Activated T-cell treated with anti-CD3 and anti-CD28 coated beads, Interleukin-2, amount 50 U/mL, for 24 hours (primary cell): ENCODE measurements at regions not wholly inside any gene's neighbourhood (a gene's known extent, or its start where the extent isn't known, plus 50 kb on each side); places are given as distances from the start of the nearest gene placed in this dataset.

Experiments used
- DNase-seq: peaks from one replicate; pipeline ENCODE4 v3.0.0-alpha.2; 2020
- H3K27ac Mint-ChIP-seq: 2 replicates; pipeline ENCODE4 v1.8.0; 2020; ENCODE audit warnings: mild to moderate bottlenecking, mixed read lengths
- H3K27me3 Mint-ChIP-seq: 2 replicates; pipeline ENCODE4 v1.8.0; 2020; ENCODE audit warnings: mixed read lengths
- H3K36me3 Mint-ChIP-seq: 2 replicates; pipeline ENCODE4 v1.8.0; 2020; ENCODE audit warnings: low read depth, mixed read lengths
- H3K4me1 Mint-ChIP-seq: 2 replicates; pipeline ENCODE4 v1.8.0; 2020; ENCODE audit warnings: low read depth, mixed read lengths
- H3K4me3 Mint-ChIP-seq: 2 replicates; pipeline ENCODE4 v1.8.0; 2020; ENCODE audit warnings: mild to moderate bottlenecking, moderate library complexity, mixed read lengths
- H3K9me3 Mint-ChIP-seq: 2 replicates; pipeline ENCODE4 v1.8.0; 2020; ENCODE audit warnings: mixed read lengths

DNA sequence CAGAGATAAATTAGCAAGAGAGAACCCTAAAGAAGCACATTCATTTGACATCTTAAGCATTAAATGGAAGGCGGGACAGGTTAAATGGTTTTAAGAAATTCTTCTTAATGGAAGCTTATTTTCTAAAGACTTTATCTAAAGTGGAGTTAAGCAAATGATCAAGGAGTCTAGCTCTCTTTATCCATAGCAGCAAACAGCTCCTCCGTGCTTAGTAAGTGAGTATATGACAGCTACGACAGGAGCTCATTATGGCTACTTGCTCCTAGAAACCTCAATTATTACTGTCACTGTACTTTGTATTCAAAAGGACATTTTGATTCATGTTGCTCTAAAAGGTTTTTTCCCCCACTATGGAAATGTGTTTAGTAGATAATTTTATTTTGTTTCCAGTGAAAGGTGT is 444.9 kb downstream of the TMX3 start:
- Mint-ChIP-seq H3K9me3 (no peaks in the 10 kb centered on the region), H3K4me1 (no peaks in the 10 kb centered on the region), H3K36me3 (no peaks in the 10 kb centered on the region), H3K4me3 (no peak overlapping the region), H3K27ac (no peak overlapping the region), H3K27me3 (no peaks in the 10 kb centered on the region)
- DNase-seq = no peak

DNA sequence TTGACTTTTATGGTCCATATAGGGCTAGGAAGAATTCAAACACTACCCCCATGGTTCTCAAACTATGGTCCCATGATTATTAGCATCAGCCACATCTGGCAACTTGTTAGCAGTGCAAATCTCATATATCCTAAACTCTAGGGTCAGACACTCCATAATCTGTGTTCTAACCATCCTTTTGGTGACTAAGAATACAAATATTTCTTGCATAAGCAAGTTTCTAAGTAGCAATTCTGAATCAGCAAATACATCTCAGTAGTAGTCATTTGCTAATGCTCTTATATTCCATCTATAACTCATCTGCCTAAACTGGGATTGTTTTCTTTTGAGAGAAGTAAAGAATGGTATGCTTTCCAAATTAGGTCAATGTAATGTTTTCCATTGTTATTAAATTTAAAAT is 447.3 kb downstream of the TMX3 start:
- no peaks in the 10 kb centered on the region for H3K4me1 Mint-ChIP-seq
- no peaks in the 10 kb centered on the region for H3K27me3 Mint-ChIP-seq
- no peak overlapping the region for H3K4me3 Mint-ChIP-seq
- H3K27ac Mint-ChIP-seq = no peak overlapping the region
- no peaks in the 10 kb centered on the region for H3K9me3 Mint-ChIP-seq
- DNase-seq = no peak
- H3K36me3 Mint-ChIP-seq = no peaks in the 10 kb centered on the region

DNA sequence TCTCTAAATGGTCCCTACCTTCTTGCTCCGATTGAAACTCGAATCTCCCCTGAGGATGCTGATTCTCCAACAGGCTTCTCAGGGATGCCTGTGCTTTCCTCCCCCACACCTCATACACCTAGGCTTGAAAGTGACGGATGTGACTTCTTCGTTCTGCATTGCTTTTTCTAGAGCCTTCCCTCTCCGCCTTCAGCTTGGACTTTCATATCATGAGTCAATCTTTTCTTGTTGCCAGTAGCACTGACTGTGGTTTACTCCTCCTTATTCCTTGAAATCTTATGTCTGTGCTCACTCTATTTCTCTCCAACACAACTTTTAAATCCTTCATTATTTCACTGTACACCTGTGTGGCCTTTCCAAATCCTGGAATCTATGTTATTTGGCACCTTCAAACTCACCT is 451.4 kb downstream of the TMX3 start:
- H3K4me1 Mint-ChIP-seq = no peaks in the 10 kb centered on the region
- no peak for DNase-seq
- no peaks in the 10 kb centered on the region for H3K27me3 Mint-ChIP-seq
- no peaks in the 10 kb centered on the region for H3K9me3 Mint-ChIP-seq
- H3K27ac Mint-ChIP-seq = no peak overlapping the region
- H3K4me3 Mint-ChIP-seq = no peak overlapping the region
- no peaks in the 10 kb centered on the region for H3K36me3 Mint-ChIP-seq

DNA sequence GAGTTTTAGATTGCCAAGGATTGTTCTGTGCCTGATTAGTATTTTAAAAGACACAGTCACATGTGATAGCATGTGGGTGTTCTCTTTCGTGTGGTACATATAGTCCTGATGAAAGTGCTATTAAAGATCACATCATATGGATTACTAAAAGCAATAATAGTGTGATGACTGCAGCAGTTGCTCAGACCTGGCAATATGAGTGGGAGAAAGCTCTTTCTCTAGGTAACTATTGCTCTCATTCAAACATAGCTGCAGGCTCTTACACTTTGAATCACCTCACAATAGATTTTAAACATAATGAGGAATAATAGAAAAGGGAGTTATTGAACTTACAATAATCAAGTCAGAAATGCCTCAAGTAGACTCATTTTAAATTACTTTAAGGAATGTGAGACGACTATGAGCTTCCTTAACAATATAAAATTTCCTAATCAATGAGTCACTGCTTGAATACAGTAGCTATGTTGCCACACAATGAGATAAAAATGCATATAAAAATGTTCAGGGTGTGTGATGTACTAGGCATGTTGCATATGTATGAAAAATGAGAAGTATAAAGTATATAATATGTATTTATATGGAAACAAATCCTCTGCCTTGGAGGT is 452.1 kb downstream of the TMX3 start:
- DNase-seq = no peak
- H3K27me3 Mint-ChIP-seq = no peaks in the 10 kb centered on the region
- H3K9me3 Mint-ChIP-seq = no peaks in the 10 kb centered on the region
- H3K27ac Mint-ChIP-seq = no peak overlapping the region
- no peaks in the 10 kb centered on the region for H3K36me3 Mint-ChIP-seq
- no peak overlapping the region for H3K4me3 Mint-ChIP-seq
- no peaks in the 10 kb centered on the region for H3K4me1 Mint-ChIP-seq

DNA sequence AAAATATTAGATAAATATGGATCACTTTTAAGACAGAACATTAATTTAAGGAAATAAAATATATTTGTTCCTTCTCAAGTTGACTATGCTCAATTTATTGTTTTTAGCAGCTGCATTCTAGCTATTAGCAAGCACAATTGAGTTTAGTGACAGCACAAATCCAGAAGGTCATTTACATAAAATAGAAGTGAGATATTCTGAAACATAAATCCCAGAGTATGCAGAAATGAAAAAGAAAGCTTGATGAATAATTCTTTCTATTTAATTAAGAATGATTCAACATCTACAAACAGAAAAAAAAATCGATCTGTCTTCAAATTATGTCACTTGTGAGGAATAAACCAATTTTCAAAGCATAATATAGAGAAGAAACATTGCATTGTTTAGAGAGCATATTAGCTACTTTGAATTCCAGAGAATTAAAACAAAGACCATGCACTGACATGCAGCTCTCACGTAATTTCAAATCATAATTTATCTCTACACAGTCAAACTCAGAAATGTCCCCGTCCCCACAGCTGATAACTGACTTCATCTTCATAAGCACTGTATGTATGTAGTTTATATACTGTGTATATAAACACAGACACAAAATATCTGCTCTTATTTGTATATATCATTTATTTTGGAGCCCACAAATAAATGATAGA is 458.4 kb downstream of the TMX3 start:
- Mint-ChIP-seq H3K36me3 (no peaks in the 10 kb centered on the region), H3K9me3 (peaks cover under 1% of the 10 kb centered on the region), H3K27me3 (no peaks in the 10 kb centered on the region), H3K4me3 (no peak overlapping the region), H3K27ac (no peak overlapping the region), H3K4me1 (no peaks in the 10 kb centered on the region)
- DNase-seq = no peak

DNA sequence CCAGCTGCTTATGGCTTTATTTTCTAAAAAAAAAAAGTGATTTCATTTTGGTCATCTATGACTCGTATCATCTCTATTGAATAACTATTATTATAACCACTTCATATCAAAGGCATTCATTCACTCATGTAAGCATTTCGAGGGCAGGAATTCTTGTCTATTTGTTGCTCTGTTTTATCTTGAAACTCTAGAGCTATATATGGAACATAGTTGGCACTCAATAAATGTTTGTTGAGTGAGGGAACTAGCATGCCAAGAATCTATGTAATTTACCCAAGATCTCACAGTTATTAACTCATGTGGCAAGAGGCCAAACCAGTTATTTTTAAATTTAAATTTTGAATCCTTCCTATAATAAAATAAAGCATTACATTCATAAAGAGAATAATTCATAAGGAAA is 470.1 kb downstream of the TMX3 start:
- no peaks in the 10 kb centered on the region for H3K9me3 Mint-ChIP-seq
- H3K27ac Mint-ChIP-seq = no peak overlapping the region
- no peak overlapping the region for H3K4me3 Mint-ChIP-seq
- no peaks in the 10 kb centered on the region for H3K27me3 Mint-ChIP-seq
- no peak for DNase-seq
- no peaks in the 10 kb centered on the region for H3K36me3 Mint-ChIP-seq
- no peaks in the 10 kb centered on the region for H3K4me1 Mint-ChIP-seq

DNA sequence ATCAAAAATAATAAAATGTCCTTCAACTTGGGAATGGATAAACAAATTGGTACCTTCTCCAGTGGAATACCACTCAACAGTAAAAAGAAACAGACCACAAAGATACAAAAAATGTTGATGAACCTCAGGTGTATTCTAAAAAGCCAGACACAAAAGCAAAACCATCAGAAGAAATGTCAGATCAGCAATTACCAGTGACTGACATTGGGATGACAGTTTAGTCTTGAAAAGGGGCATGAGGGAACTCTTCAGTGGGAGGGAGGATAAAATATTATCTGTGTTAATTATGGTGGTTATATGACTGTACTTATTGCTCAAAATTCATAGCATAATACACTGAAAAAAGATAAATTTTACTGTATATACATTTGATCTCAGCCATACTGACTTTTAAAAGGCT is 473.0 kb downstream of the TMX3 start:
- no peak for DNase-seq
- H3K4me1 Mint-ChIP-seq = no peaks in the 10 kb centered on the region
- no peak overlapping the region for H3K27ac Mint-ChIP-seq
- no peak overlapping the region for H3K4me3 Mint-ChIP-seq
- no peaks in the 10 kb centered on the region for H3K36me3 Mint-ChIP-seq
- peaks cover 2% of the 10 kb centered on the region for H3K9me3 Mint-ChIP-seq
- H3K27me3 Mint-ChIP-seq = no peaks in the 10 kb centered on the region

DNA sequence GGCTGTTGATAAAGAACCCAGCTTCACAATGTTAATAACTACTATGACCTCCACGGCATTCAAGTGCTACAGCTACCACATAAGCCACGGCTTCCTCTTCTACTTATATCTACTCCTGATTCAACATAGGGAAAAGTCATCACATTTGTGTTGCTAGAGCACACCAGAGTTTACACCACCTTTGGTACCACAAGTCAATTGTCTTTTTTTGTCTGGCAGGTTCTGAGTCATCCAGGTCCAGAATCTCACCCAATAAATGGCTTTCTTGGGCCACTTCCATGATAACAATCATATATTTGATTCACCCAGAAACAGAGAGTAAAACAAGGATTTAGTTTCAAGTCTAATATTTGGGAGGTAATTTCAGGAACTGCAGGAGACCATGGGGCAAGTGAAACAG is 480.2 kb downstream of the TMX3 start:
- Mint-ChIP-seq H3K36me3 (no peaks in the 10 kb centered on the region), H3K4me1 (no peaks in the 10 kb centered on the region), H3K27me3 (no peaks in the 10 kb centered on the region), H3K27ac (no peak overlapping the region), H3K4me3 (no peak overlapping the region), H3K9me3 (peaks cover 2% of the 10 kb centered on the region)
- DNase-seq = no peak

DNA sequence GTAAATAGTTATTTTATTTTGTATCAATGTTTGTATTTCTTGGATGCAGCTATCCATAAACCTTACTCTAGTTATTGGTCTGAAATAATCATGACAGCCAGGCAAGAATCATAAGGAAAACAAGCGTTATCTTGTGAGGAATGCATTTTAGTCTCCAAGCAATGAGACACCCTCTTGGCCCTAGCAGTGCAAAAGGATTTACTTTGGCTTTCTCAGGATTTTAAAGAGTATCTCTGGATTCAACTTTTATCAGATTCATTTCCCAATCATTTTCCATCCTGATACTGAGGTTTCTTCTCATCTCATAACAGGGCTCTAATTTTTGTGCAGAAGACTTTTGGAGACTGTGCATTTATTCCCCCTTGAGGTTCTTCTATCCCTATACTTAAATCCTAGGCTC is 480.8 kb downstream of the TMX3 start:
- no peak for DNase-seq
- no peak overlapping the region for H3K4me3 Mint-ChIP-seq
- H3K4me1 Mint-ChIP-seq = no peaks in the 10 kb centered on the region
- H3K36me3 Mint-ChIP-seq = no peaks in the 10 kb centered on the region
- H3K27me3 Mint-ChIP-seq = no peaks in the 10 kb centered on the region
- H3K27ac Mint-ChIP-seq = no peak overlapping the region
- peaks cover 2% of the 10 kb centered on the region for H3K9me3 Mint-ChIP-seq

DNA sequence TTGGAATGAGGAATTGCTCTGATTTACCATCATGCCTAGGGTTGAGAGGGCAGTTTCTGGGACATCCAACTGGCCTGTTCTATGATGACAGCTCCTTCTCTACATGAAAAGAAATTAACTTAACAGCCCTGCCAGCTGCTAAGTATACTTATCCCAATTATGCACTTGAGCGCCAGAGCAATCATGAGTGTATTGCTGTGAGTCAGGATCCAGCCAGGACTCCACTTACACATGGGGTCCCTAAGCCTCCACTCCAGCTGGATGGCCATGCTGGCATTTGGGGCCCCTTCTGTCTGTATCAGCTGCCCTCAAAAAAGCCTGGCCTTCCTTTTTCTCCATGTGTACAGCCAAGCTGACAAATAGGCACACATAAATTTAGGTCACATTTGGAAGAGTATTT is 481.9 kb downstream of the TMX3 start:
- H3K4me3 Mint-ChIP-seq = no peak overlapping the region
- no peaks in the 10 kb centered on the region for H3K27me3 Mint-ChIP-seq
- DNase-seq = no peak
- no peaks in the 10 kb centered on the region for H3K36me3 Mint-ChIP-seq
- no peaks in the 10 kb centered on the region for H3K9me3 Mint-ChIP-seq
- no peaks in the 10 kb centered on the region for H3K4me1 Mint-ChIP-seq
- no peak overlapping the region for H3K27ac Mint-ChIP-seq

DNA sequence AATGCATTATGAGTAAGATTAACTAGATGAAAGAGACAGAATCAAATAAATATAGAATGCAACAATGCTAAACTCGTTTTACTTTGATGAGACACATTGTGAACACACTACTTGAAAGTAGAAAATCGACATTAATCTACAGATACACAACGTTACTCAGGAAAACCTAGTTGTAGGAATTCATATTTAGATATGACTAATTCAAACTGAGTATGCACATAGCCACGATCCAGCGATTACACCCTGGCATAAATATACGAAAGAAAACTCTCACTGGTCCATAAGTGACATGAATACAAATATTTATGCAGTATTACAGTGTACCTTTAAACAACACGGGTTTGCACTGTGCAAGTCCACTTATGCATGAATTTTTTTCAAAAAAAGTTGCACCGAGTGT is 485.6 kb downstream of the TMX3 start:
- Mint-ChIP-seq H3K9me3 (no peaks in the 10 kb centered on the region), H3K4me1 (no peaks in the 10 kb centered on the region), H3K27me3 (no peaks in the 10 kb centered on the region), H3K4me3 (no peak overlapping the region), H3K27ac (no peak overlapping the region), H3K36me3 (no peaks in the 10 kb centered on the region)
- no peak for DNase-seq

DNA sequence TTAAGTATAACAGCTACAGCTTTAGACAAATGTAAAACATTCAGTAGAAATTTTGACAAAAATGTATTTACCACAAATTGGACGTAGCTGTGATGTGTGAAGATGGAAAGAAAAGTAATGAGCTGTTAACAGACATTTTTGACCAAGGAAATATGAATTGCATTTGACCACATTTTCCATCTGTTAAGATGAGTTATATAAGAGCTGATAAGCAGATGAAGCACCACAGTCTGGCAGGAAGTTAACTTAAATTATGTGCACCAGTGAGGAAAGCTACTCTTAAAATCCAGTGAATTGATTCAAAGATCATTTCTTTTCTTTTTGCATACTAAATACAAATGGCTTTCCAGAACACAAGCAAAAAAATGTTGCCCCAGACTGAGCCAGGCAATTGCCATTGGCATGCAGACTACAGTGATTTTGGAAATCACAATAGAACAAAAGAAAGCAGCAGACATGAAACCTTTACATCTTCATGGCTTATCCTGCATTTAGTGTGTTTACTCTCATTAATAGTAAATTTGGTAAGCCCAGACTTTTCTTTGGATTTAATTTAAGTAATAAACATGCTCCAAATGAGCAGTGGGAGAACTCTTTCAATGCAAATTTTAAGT is 493.7 kb downstream of the TMX3 start:
- no peak overlapping the region for H3K4me3 Mint-ChIP-seq
- no peaks in the 10 kb centered on the region for H3K27me3 Mint-ChIP-seq
- no peak for DNase-seq
- no peak overlapping the region for H3K27ac Mint-ChIP-seq
- no peaks in the 10 kb centered on the region for H3K9me3 Mint-ChIP-seq
- H3K36me3 Mint-ChIP-seq = no peaks in the 10 kb centered on the region
- H3K4me1 Mint-ChIP-seq = no peaks in the 10 kb centered on the region

DNA sequence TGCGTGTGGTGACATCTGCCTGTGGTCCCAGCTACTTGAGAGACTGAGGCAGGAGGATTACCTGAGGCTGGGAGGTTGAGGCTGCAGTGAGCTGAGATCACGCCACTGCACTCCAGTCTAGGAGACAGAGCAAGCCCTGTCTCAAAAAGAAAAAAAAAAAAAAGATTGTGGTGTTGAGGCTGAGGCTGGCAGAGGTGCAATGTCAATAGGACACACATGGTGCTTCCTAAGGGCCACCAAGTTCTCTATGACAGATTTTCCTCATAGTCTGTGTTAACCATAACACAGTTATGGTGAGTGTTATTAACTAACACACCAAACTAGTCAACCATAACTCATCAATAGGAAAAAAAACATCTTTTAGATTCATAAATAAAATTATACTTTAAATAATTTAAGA is 494.4 kb downstream of the TMX3 start:
- Mint-ChIP-seq H3K27me3 (no peaks in the 10 kb centered on the region), H3K9me3 (no peaks in the 10 kb centered on the region), H3K4me1 (no peaks in the 10 kb centered on the region), H3K27ac (no peak overlapping the region), H3K4me3 (no peak overlapping the region), H3K36me3 (no peaks in the 10 kb centered on the region)
- no peak for DNase-seq

DNA sequence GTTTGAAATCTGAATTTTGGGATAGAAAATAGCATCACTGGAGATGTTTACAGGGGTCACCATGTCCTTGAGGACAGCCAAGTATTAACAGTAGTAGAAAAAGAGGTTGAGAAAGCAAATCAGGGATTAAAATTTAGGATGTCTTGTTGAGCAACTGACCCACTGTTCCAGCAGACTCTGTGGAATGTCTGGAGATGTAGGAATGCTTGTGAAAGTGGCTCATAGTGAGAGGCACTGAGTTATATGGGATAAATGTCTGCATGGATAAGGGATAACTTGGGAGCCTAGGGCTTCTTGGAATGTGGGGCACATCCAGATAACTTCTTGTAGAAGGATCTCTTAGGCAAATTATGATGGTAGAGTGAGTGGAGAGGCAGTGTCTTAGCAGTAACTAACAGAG is 495.0 kb downstream of the TMX3 start:
- Mint-ChIP-seq H3K4me1 (no peaks in the 10 kb centered on the region), H3K27me3 (no peaks in the 10 kb centered on the region), H3K4me3 (no peak overlapping the region)

DNA sequence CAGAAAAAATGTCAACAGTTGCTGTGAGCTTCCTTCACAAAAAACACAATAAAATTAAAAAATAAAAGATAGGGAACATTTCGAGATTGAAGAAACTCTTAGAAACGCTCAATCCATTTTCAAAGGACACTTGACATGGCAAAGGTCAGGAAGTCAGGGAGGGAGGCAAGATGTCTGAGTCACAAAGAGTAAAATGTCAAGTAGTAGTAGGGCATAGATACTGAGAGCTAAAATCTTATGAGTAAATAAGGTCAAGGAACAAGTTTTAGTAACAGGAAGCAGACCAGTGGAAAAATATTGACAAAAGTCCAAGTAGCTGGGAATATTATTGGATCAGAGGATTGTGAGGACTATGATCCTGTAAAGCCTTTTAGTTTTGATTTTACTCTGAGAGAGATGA is 495.6 kb downstream of the TMX3 start:
- H3K36me3 Mint-ChIP-seq = no peaks in the 10 kb centered on the region

More for the DNA sequence above, 495.0 kb downstream of the TMX3 start:
- Mint-ChIP-seq H3K9me3 (no peaks in the 10 kb centered on the region), H3K36me3 (no peaks in the 10 kb centered on the region), H3K27ac (no peak overlapping the region)
- DNase-seq = no peak

More for the DNA sequence above, 495.6 kb downstream of the TMX3 start:
- H3K9me3 Mint-ChIP-seq = no peaks in the 10 kb centered on the region
- H3K4me1 Mint-ChIP-seq = no peaks in the 10 kb centered on the region
- H3K4me3 Mint-ChIP-seq = no peak overlapping the region
- no peaks in the 10 kb centered on the region for H3K27me3 Mint-ChIP-seq
- DNase-seq = no peak
- no peak overlapping the region for H3K27ac Mint-ChIP-seq
